ENCODE measurements at regions not wholly inside any gene's neighbourhood (a gene's known extent, or its start where the extent isn't known, plus 50 kb on each side); places are given as distances from the start of the nearest gene placed in this dataset.
"Not testable (repeated sequence)": the region's sequence is repeated elsewhere in the genome, so short reads cannot be mapped to it uniquely, and the experiment has no call there.

DNA sequence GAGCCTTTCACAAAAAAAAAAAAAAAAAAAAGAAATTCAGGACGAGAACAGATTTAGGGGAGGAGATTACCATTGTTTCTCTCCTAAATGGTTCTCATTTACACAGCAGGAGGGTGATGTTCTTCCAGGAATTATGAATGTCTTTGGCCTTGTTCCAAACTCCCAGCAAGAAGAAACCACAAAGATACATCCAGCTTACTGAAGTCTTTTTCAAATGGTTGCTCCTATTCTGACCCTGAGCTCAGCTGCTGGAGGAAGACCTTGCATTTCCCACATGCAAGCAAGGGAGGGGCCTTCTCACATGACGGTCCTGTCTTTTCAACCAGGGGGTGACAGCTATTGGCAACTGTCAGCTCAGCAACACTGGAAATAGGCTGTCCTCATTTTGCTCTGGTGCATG is 203.0 kb upstream of the VLDLR start:
- TF ChIP-seq, protein P1, sequence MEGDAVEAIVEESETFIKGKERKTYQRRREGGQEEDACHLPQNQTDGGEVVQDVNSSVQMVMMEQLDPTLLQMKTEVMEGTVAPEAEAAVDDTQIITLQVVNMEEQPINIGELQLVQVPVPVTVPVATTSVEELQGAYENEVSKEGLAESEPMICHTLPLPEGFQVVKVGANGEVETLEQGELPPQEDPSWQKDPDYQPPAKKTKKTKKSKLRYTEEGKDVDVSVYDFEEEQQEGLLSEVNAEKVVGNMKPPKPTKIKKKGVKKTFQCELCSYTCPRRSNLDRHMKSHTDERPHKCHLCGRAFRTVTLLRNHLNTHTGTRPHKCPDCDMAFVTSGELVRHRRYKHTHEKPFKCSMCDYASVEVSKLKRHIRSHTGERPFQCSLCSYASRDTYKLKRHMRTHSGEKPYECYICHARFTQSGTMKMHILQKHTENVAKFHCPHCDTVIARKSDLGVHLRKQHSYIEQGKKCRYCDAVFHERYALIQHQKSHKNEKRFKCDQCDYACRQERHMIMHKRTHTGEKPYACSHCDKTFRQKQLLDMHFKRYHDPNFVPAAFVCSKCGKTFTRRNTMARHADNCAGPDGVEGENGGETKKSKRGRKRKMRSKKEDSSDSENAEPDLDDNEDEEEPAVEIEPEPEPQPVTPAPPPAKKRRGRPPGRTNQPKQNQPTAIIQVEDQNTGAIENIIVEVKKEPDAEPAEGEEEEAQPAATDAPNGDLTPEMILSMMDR (IDR thresholded peaks at IDR 0.05; ENCODE audit: borderline replicate concordance, insufficient read depth, low read depth, low read length) = no peak
- H3K4me3 ChIP-seq (ENCODE audit: low read depth, low read length) = no peak overlapping the region

DNA sequence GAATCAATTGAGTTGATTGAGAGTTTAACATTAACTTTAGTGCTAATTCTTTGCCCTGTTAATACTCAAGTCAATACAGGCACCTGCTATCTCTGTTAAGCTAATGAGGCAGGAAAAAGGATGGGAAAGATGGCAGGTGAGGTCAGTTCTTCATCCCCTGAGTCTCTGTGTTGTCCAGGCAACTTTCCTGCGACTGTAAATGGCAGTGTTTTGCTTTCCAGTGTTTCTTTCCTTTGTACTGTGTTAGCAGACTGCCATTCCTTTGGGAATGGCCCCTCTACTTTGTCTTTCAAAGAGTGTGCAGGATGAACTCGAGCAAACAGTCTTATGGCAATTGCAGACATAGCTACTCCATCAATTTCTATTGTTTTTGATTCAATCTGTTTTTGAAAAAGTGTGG is 202.2 kb upstream of the VLDLR start:
- TF ChIP-seq, protein P1 (IDR thresholded peaks at IDR 0.05; ENCODE audit: borderline replicate concordance, insufficient read depth, low read depth, low read length) = no peak
- H3K4me3 ChIP-seq (ENCODE audit: low read depth, low read length) = no peak overlapping the region

DNA sequence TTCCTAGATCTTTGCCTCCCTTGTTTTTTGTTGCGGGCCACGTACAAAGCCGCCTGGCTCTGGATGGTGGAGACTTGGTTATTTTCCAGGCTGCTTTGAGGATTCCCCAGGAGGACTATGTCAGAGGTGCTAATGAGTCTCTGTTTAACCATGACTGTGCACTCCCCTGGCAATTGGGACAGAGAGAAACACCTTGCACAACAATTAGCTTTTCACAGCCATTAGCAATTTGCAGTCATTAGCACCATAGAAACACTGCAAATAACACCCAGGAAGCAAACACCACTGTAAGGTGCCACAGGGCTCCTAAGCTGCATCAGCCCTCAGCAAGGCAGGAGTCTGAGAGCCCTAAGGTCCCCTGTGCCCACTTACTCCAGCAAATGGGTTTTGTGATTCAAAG is 201.0 kb upstream of the VLDLR start:
- TF ChIP-seq, protein P1 (IDR thresholded peaks at IDR 0.05; ENCODE audit: borderline replicate concordance, insufficient read depth, low read depth, low read length) = no peak
- no peak overlapping the region for H3K4me3 ChIP-seq (ENCODE audit: low read depth, low read length)

DNA sequence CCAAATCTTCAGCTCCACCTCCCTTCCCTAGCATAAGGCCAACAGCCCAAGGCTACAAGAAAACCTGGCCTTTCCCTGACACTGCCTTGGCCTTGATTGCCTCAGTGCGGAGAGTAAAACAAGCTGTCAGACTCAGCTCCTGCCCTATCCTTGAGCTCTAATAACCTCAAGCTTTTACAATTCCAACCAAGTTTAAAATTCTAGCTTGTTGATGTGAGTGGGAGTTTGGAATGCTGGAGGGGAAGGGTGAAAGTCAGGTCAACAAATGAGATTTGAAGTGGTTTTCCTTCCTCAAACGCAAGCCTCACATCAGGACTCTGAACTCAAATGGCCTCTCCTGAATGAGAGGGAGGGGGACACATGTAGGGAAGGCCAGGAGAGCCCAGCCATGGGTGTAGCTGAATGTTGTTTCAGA is 197.0 kb upstream of the VLDLR start:
- TF ChIP-seq, protein P1 (IDR thresholded peaks at IDR 0.05; ENCODE audit: borderline replicate concordance, insufficient read depth, low read depth, low read length) = no peak
- no peak overlapping the region for H3K4me3 ChIP-seq (ENCODE audit: low read depth, low read length)

DNA sequence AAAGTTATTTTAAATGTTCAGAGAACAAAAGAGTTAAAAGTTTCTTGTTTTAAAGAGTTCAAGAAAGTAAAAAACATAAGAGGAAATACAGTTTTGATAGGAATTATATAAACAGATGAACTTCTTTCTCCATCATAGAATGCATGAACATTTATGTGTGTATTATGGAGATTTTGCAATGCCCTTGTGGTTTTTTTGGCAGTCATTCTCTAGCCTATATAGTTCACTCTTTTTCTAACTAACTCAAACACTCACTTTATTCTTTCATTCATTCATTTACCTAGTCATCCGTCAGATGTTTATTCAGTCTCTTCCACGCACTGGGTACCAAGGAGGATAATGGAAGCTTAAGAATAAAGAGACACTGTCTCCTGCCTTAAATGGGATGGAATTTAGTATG is 195.9 kb upstream of the VLDLR start:
- H3K4me3 ChIP-seq (ENCODE audit: low read depth, low read length) = no peak overlapping the region
- TF ChIP-seq, protein P1 (IDR thresholded peaks at IDR 0.05; ENCODE audit: borderline replicate concordance, insufficient read depth, low read depth, low read length) = no peak

DNA sequence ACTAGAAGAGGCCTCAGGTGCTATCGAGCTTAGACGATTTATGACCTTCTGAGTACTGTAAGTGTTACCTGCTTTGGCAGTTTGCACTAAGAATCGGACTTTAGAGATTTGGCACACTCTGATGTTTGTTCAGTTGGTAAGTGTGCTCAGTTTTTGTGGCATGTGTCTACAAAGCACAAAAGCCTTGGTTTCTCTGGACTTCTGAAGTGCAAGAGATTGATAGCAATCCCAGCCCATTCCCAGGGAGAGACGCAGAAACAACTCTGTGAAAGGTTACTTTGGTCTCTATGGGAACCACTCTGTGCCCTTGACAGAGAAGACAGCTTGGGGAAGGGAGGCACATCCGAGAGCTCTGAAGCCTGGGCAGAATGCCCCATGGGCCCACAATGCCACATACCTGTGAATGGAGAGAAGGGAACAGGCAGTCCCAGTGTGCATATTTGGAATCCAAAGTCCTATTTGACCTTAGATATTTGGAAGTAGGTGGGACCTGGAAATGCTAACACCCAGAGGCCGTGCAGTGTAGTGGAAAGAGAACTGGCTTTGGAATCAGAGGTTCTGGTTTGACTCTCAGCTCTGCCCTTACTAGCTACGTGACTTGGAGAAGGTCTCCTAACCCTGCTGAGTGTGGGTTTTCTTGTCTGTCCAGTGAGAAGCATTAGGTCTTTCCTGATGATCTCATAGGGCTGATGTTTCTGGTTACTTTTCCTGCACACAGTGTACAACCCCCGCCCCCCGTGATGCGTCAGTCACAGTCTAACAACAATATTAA is 194.3 kb upstream of the VLDLR start:
- TF ChIP-seq, protein P1 (IDR thresholded peaks at IDR 0.05; ENCODE audit: borderline replicate concordance, insufficient read depth, low read depth, low read length) = no peak
- no peak overlapping the region for H3K4me3 ChIP-seq (ENCODE audit: low read depth, low read length)

DNA sequence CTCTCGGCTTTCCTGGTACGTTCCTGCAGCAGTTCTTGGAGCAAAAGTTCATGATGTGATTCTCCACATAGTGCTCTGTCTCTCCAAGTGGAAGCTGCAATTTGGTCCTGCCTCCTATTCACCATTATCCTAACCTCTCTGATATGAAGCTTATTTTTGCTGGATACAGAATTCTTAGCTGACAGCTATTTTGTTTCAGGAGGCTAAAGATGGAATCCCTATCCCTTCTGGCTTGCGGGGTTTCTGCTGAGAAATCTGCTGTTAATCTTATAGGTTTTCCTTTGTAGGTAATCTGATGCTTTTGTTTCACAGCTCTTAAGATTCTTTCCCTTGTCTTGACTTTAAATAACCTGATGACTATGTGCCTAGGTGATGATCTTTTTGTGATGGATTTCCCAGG is 181.6 kb upstream of the VLDLR start:
- H3K4me3 ChIP-seq (ENCODE audit: low read depth, low read length) = no peak overlapping the region
- TF ChIP-seq, protein P1 (IDR thresholded peaks at IDR 0.05; ENCODE audit: borderline replicate concordance, insufficient read depth, low read depth, low read length) = no peak

DNA sequence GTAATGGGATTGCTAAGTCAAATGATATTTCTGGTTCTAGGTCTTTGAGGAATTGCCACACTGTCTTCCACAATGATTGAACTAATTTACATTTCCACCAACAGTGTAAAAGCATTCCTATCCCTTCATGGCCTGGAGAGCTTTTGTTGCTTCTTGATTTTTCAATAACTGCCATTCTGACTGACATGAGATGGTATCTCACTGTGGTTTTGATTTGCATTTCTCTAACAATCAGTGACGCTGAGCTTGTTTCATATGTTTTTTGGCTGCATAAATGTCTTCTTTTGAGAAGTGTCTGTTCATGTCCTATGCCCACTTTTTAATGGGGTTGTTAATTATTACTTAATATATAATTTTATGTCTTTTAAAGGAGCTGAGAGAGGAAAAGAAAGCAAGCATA is 177.7 kb upstream of the VLDLR start:
- not testable (repeated sequence) for H3K4me3 ChIP-seq (ENCODE audit: low read depth, low read length)
